Testis (tissue), 2 donors: ENCODE measurements at regions not wholly inside any gene's neighbourhood (a gene's known extent, or its start where the extent isn't known, plus 50 kb on each side); places are given as distances from the start of the nearest gene placed in this dataset.
A peak's percentile ranks its signal among the peaks of the same experiment; 100 is the strongest.

Experiments used
- DNase-seq: peaks from one replicate; pipeline ENCODE4 v3.0.0-alpha.2; 2019
- H3K27ac ChIP-seq, 2 donors: fragments of 200-600 bp; sonication (generic); one replicate each; pipeline ENCODE4 v1.5.1; 2019
- H3K27me3 ChIP-seq: fragments of 200-600 bp; sonication (generic); one replicate; pipeline ENCODE4 v1.5.1; 2019
- H3K36me3 ChIP-seq: fragments of 200-600 bp; sonication (generic); one replicate; pipeline ENCODE4 v1.5.1; 2017; ENCODE audit warnings: low read depth; ENCODE audit errors: missing control alignments
- H3K4me1 ChIP-seq: fragments of 200-600 bp; sonication (generic); one replicate; pipeline ENCODE4 v1.5.1; 2019
- H3K4me3 ChIP-seq, 2 donors: fragments of 200-600 bp; sonication (generic); one replicate each; pipeline ENCODE4 v1.5.1; 2017 to 2019
- H3K9me3 ChIP-seq: fragments of 200-600 bp; sonication (generic); one replicate; pipeline ENCODE4 v1.5.1; 2017
- POLR2A ChIP-seq: fragments of 450-650 bp; IDR thresholded peaks from one replicate; pipeline ENCODE4 v1.6.1; 2017; ENCODE audit warnings: antibody characterized with exemption, mild to moderate bottlenecking, moderate library complexity
- WGBS, 2 donors: methylation state at CpG; one replicate each; pipeline ENCODE4 v1.1.5; 2018; 5-methylcytosine and 5-hydroxymethylcytosine counted together
- intact Hi-C: fragments of 100-400 bp; cut with DNase I; formaldehyde crosslinking; loops from one replicate; pipeline ENCODE4 v1.15.1; 2023; ENCODE audit warnings: low total_unique reads
- TF ChIP-seq, protein P1 (sequence below), 3 experiments: fragments of 450-650 bp in 2 of 3; fragments of 200-600 bp in 1 of 3; sonication (generic) in 1 of 3; IDR thresholded peaks; one replicate each; pipeline ENCODE4 v1.5.1; 2016 to 2019; ENCODE audit warnings: antibody characterized with exemption in 3 of 3, mild to moderate bottlenecking in 2 of 3, moderate library complexity in 1 of 3

GRCh38 chr16:79929260-79929965, 328.9 kb upstream of the MAF start:
- DNase-seq: no peak
- no peaks in the 10 kb centered on the region for H3K9me3 ChIP-seq
- WGBS, 2 donors: 35 to 39% methylated on average over 2 of the region's 2 CpGs

DNA sequence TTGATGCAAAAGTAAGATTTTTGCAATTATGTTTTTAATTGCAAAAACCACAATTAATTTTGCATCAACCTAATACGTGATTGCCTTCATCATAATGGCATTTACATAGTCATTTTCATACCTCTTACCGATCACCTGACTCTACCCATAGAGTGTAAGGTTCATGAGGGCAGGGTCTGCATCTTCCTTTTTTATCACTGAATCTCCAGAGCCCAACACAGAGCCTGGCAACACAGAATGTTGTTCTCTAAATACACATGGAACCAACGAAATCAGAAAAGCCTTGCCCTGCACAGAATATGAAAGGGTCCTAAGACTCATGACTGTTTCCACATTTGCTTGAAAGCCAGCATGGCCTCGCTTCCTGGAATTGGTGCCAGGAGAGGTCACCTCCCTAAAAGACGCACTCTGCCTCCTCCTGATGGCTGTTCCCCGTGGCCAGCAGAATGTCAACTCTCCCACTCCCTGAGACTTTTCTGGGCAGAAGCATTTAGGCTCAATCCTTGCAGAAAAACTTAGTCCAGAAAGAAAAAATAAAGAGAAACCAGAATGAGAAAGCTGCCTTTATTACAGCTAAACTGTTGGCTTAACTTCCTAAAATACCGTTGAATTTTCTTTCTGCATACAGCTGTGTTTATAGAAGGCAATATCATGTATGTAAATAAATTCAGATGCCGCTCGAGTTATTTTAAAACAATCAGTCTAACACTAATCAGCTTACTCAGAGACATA, 327.8 kb upstream of the MAF start:
- no peak overlapping the region for H3K27ac ChIP-seq

More at GRCh38 chr16:79929260-79929965, 328.9 kb upstream of the MAF start:
- no peak overlapping the region for H3K27ac ChIP-seq
- H3K36me3 ChIP-seq: no peaks in the 10 kb centered on the region
- H3K4me1 ChIP-seq: no peaks in the 10 kb centered on the region
- intact Hi-C loops: no loop called here
- TF ChIP-seq, protein P1, sequence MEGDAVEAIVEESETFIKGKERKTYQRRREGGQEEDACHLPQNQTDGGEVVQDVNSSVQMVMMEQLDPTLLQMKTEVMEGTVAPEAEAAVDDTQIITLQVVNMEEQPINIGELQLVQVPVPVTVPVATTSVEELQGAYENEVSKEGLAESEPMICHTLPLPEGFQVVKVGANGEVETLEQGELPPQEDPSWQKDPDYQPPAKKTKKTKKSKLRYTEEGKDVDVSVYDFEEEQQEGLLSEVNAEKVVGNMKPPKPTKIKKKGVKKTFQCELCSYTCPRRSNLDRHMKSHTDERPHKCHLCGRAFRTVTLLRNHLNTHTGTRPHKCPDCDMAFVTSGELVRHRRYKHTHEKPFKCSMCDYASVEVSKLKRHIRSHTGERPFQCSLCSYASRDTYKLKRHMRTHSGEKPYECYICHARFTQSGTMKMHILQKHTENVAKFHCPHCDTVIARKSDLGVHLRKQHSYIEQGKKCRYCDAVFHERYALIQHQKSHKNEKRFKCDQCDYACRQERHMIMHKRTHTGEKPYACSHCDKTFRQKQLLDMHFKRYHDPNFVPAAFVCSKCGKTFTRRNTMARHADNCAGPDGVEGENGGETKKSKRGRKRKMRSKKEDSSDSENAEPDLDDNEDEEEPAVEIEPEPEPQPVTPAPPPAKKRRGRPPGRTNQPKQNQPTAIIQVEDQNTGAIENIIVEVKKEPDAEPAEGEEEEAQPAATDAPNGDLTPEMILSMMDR (IDR thresholded peaks at IDR 0.05): no peak
- no peak for TF ChIP-seq POLR2A
- no peak overlapping the region for H3K4me3 ChIP-seq
- H3K27me3 ChIP-seq: no peaks in the 10 kb centered on the region

DNA sequence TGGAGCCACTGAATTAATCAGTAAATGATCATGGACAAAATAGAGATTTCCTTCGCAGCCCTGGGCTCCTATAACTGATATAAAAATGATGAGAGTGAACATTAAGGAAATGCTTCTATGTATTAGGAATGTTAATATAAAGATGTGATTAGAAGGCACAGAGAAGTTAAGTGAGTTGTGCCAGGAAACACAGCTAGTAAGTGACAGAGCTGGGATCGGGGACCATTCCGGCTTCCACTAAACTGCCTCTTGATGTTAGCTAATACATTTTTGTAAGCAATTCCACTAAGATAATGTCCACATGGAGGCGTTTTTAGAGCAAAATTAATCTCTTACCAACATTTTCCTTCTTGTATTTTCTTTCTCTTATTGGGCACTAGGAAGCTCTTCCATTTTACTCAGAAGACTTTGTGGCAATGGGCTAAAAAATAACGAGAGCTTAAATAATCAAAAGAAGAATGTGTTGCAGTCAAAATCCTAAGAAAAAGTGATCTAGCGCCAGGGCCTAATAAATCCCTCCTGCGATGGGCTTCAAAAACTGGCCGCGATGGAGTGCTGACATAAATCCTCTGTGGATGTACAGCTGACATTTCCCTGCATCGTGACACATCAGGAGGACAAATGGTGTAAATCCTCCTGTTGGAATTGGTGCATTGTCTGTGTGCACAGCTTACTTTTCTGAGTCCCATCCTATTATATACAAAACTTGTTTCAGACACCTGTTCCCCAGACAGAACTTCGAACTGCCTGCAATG, 326.1 kb upstream of the MAF start:
- H3K4me3 ChIP-seq: no peak overlapping the region
- WGBS, 2 donors: 76 to 87% methylated on average over 11 of the region's 11 CpGs
- H3K4me1 ChIP-seq: no peaks in the 10 kb centered on the region
- no peak overlapping the region for H3K27ac ChIP-seq
- no peak for DNase-seq
- H3K36me3 ChIP-seq: no peaks in the 10 kb centered on the region
- no peaks in the 10 kb centered on the region for H3K9me3 ChIP-seq
- intact Hi-C loops: no loop called here
- TF ChIP-seq, protein P1 (IDR thresholded peaks at IDR 0.05): no peak
- TF ChIP-seq POLR2A: no peak
- no peaks in the 10 kb centered on the region for H3K27me3 ChIP-seq

More for the DNA sequence above, 327.8 kb upstream of the MAF start:
- Histone ChIP-seq H3K36me3 (no peaks in the 10 kb centered on the region), H3K4me3 (no peak overlapping the region), H3K4me1 (no peaks in the 10 kb centered on the region), H3K9me3 (no peaks in the 10 kb centered on the region), H3K27me3 (no peaks in the 10 kb centered on the region)
- 53 to 55% methylated on average over 9 of the region's 9 CpGs for WGBS, 2 donors
- no peak for TF ChIP-seq POLR2A
- TF ChIP-seq, protein P1 (IDR thresholded peaks at IDR 0.05): no peak
- intact Hi-C loops: no loop called here
- DNase-seq: peak; percentile 53

DNA sequence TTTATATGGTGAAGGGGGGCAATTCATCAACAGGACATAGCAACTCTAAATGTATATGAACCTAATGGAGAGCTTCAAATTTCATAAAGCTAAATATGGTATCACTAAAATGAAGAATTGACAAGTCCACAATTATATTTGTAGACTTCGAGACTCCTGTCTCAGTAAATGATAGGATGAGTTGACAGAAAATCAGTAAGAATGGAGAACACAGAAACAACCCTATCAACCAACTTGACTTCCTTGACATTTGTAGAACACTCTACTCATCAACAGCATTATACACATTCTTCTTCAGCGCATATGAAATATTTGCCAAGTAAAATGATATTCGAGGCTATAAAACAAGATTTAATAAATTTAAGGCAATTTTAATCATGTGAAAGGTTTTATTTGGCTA, 322.9 kb upstream of the MAF start:
- Histone ChIP-seq H3K27me3 (no peaks in the 10 kb centered on the region), H3K9me3 (no peaks in the 10 kb centered on the region), H3K27ac (no peak overlapping the region), H3K4me1 (no peaks in the 10 kb centered on the region), H3K36me3 (no peaks in the 10 kb centered on the region), H3K4me3 (no peak overlapping the region)
- TF ChIP-seq POLR2A: no peak
- TF ChIP-seq, protein P1 (IDR thresholded peaks at IDR 0.05): no peak
- intact Hi-C loops: no loop called here
- DNase-seq: no peak
- WGBS, 2 donors: 91 to 99% methylated on average over 3 of the region's 3 CpGs
